IPS-18c (cell line): ENCODE measurements at regions not wholly inside any gene's neighbourhood (a gene's known extent, or its start where the extent isn't known, plus 50 kb on each side); places are given as distances from the start of the nearest gene placed in this dataset.

Experiments
- H3K4me3 ChIP-seq: 2 replicates; pipeline ENCODE4 v1.7.0; 2013; ENCODE audit warnings: low read depth, mild to moderate bottlenecking, low read length, moderate library complexity; ENCODE audit not compliant: insufficient read depth
- H3K9me3 ChIP-seq: one replicate; pipeline ENCODE4 v1.6.1; 2013; ENCODE audit warnings: mild to moderate bottlenecking, low read length, moderate library complexity; ENCODE audit not compliant: control insufficient read depth, insufficient read depth

DNA sequence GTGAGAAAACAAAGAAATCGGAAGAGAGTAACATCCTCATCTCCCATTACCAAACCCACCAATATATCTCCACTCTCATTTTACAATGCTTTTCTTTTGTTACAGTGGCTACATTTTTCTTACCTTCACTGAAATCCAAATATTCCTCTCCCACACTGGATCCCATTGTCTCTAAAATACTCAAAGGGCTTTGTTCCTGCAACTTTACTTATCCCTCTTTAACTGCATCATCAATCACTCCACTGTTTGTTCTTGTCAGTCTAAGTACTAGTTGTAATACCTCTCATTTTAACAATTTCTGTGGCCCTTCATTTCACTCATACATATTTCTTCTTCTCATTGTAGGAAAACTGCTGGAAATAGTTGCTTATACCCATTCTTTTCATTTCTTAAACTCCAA lies 464.2 kb upstream of the PIK3C3 start:
- Histone ChIP-seq H3K9me3 (no peaks in the 10 kb centered on the region), H3K4me3 (no peak overlapping the region)

DNA sequence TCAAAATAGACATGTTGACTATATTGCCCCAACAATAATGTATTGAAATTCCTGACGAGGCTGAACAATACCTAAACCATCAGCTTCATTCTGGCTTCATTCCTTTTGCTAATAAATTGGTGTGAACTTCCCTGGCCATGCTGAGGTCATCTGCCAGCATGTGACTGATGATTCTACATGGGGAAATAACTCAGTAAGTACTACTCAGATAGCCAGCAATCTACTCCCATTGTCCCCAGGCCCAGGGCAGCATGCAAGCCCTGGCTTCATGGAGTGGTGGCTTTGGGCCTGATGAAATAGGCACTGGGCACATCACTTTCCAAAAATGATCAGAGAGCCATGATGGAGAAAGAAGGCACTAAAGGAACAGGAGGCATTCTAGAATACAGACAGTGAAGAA lies 468.5 kb upstream of the PIK3C3 start:
- H3K4me3 ChIP-seq, result no peak overlapping the region
- H3K9me3 ChIP-seq, result no peaks in the 10 kb centered on the region

DNA sequence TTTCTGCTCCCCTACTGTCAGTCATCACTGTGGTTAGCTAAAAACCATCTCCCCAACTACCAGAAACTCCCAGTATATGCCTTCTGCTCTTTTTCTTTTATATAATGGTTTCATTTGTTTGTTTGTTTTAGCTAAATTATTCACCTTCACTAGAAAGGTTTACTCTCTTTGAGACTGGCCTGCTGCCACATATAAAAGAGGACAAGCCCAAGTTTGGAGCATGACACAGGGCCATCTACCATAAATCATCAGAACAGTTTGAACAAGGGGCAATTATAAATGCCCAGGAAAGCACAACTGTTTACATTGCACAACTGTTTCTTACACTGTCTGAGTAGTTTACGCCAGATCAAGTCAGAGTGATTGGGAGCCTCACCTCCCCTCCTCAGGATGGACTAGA lies 471.0 kb upstream of the PIK3C3 start:
- no peaks in the 10 kb centered on the region for H3K9me3 ChIP-seq
- no peak overlapping the region for H3K4me3 ChIP-seq

DNA sequence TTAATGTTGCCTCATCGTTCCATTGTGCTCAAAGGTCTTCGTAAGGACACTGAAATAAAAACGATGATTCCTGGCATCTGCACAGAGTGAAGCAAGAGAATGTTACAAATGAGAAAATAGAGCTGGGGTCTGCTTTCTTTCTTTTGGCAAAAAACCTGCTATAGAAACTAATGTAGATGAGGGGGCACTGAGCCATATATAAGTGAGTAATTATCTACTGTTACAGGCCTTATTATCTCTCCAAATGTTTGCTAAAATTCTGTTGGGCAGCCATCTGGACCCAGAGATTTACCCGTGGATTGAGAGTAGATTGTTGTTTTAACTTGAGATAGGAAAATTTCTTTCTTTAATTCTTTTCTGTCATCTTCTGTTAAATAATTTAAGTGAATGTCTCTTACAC lies 472.5 kb upstream of the PIK3C3 start:
- Histone ChIP-seq H3K9me3 (no peaks in the 10 kb centered on the region), H3K4me3 (no peak overlapping the region)

DNA sequence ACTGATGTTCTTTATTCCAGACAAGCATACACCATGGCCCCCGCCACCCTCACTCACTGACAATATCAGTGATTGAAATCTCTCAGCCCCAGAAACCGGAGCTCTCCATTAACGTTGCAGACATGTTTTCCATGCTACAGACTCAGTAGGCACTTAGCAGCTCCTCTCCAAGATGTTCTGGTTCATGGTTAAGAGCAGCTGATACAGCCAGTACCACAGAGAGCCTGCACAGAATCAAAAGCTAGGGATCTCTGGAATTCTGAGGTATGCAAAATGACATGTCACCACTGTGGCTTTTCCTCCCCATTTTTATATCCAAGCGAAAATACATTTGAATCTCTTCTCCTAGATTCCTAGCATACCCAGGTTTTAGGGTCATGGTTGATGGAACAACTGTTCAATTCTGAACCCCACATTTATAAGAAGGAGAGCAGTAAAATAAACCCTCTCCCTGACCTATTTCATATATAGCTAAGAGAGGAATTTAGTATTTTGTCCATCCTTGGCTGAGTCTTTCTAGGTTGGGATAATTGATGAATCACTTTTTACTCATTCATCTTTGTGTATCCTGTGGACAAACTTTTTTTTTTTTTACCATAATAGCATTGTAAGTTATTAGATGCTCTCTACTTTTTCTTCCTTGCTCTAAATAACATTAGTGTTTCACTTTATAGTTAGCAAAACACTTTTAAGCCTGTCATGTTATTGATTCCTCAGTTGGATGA lies 488.4 kb upstream of the PIK3C3 start:
- Histone ChIP-seq H3K9me3 (no peaks in the 10 kb centered on the region), H3K4me3 (no peak overlapping the region)

DNA sequence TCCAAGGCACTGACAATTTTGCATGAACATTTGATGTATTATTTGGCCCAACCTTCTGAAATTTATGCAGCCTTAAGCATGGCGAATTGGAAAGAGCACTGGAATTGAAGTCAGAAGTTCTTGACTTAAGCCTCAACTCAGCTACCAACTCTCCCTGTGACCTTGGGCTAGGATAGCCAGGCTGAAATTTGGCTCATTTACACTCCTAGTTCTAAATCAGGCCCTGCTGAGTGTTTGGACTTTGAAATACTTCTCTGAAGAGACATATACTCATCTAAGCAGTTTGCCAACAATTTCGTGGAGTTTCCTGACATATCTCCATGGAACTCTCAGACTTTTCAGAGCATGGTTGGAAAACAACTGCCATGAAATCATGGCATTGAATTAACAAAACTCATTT lies 489.6 kb upstream of the PIK3C3 start:
- no peaks in the 10 kb centered on the region for H3K9me3 ChIP-seq
- no peak overlapping the region for H3K4me3 ChIP-seq

DNA sequence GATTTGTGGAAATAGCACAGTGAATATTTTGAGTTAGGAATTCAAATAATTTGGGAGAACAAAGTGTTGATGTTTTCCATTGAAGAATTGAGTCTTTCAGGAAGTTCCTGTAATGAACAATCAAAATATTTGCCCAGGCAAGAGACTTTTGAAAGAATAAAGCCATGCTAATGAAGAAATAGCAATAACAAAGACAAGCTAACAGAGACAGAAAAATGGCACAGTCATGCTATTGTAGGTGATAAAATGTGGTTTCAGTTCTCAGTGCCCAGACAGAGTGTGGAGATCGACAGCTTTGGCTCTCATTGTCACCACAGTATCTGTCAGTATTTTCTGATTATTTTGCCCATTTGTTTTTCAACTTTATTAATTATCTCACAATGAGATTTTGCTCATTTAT lies 490.8 kb upstream of the PIK3C3 start:
- Histone ChIP-seq H3K4me3 (no peak overlapping the region), H3K9me3 (no peaks in the 10 kb centered on the region)

DNA sequence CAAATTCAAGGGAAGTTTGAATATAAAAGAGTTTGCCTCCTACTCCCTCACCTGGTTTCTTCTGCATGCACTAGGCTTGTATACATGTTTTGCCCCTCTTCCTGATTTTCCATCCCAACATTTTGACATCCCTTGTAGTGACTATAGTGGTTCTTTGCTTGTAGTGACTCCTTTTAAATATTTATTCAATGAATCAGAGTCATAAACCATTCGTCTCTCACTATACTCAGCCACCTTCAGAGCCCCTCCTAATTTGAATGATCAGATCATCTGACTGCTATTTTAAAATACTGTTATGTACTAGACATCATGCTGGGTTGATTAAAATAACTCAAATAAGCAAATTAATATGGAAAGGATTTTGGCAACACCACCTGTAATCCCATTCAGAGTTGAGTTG lies 492.1 kb upstream of the PIK3C3 start:
- Histone ChIP-seq H3K4me3 (no peak overlapping the region), H3K9me3 (no peaks in the 10 kb centered on the region)

DNA sequence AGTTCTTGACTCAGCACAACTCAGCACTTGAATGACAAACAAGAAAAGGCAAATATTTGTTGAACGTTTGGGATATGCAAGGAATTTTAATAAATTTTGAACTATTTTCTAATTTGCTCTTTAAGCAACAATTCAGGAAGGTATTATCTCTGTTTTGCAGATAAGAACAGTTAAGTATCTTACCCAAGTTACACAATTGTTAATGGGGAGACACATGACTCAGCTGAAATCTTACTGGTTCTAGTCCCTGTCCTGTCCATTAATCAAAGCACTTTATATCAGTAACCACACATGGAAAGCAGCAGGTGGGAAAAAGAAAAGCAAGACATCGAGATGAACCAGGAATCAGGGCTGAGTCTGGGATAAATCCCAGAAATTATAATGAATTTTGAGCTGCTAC lies 493.9 kb upstream of the PIK3C3 start:
- no peak overlapping the region for H3K4me3 ChIP-seq
- H3K9me3 ChIP-seq, result no peaks in the 10 kb centered on the region

DNA sequence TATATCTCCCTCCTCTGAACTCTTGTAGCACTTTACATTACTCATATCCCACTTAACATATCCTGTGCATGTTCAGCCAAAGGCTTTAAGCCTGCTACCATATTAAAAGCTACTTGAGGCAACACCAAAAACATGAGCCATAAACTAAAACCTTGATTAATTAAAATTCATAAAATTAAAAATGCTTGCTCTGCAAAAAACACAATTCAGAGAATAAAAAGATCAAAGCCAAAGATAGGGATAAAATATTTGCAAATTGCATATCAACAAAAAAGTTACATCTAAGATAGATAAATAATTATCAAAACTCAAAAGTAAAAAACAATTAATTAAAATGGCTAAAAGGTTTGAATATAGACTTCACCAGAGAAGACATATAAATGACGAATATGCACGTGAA lies 495.4 kb upstream of the PIK3C3 start:
- H3K9me3 ChIP-seq, result no peaks in the 10 kb centered on the region
- no peak overlapping the region for H3K4me3 ChIP-seq

DNA sequence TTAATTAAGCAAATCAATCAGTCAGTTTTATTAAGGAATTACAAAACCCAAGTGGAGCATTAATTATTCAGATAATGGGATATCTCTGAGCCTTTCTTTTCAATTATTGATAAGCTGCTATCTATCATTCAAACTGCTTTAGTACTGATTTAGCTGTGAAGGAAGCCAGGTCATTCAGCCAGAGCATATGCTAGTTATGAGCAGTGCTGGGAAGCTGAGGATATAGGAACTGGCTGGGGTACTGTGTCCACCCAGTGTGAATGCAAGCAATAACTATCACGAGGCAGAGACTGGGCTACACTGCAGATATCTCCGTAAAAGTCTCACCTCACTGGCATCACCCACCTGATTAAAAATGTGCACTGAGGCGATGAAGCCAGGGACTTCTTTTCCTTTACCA lies 496.7 kb upstream of the PIK3C3 start:
- Histone ChIP-seq H3K9me3 (no peaks in the 10 kb centered on the region), H3K4me3 (no peak overlapping the region)

DNA sequence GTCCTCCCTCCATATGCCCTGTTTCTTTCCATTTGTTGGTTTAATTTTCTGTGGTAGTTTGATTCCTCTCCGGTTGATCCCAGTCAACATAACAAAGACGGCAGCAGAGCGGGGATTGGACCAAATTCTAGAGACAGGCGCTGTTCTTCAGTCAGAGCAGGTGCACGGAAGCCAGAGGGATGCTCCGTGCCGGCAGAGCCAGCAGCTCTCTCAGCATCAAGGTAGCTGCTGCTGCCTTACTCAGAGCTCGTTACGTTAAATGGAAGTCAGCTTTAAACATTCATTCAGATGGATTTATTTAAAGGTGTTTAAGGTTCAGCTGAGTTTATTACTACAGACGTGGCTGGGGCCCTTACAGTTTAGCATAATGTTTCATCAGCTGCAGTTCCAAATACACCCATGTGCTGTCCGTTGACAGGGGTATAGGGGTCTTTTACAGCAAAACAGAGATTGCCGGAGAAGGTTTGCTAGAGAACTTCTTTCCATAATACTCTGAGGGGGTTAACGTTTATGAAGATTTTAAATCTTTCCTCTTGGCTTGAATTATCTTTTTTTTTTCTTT lies 497.2 kb upstream of the PIK3C3 start:
- H3K9me3 ChIP-seq, result no peaks in the 10 kb centered on the region
- H3K4me3 ChIP-seq, result no peak overlapping the region

DNA sequence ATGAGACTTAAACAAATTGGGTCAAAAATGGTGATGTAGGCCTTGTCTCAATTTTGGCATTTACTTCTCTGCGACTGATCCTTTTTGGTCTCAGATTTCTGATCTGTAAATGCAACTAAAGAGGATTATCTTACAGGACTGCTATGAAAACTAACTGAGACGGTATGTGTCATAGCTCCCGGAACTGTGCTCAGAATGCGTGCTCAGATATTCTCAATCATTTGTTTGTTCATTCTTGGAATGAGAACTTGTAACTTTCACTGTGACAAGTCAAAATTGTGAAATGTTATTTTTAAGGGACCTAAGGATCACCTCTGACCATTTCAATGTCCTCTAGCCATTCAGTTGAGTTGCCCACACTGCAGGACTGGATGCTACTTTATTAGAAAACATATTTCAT lies 498.2 kb upstream of the PIK3C3 start:
- no peaks in the 10 kb centered on the region for H3K9me3 ChIP-seq
- H3K4me3 ChIP-seq, result no peak overlapping the region

DNA sequence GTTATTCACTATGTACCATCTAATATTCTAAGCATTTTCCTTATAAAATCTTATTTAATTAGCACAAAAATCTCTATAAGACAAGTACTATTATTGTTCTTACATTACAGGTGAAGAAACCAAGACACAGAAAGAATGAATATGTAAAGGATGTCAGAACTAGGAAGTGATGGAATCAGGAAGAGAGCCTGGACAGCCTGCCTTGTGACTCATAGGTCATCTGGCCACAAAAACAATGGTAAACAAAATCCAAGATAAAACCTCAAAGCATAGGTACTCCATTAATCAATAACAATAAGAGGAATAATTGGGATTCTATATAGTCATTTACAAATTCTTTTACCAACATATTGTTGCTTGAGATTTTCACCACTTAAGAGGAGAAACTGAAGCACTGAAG lies 505.4 kb upstream of the PIK3C3 start:
- Histone ChIP-seq H3K9me3 (no peaks in the 10 kb centered on the region), H3K4me3 (no peak overlapping the region)

DNA sequence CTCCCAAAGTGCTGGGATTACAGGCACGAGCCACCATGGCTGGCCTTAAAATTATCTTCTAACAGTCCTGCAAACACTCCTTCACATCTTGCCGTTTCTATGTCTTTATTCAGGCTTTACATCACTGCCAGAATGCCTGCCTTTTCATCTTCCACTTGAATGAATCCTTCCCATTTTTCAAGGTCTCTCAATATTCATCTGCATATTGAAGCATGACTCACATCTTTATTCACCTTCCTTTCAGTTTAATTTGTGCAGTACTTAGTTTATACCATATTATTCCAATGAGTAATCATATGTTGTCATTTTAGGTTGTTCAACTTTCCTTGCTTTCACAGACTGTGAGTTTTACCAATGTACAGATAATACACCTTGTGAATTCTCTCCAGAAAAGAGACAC lies 510.1 kb upstream of the PIK3C3 start:
- Histone ChIP-seq H3K4me3 (no peak overlapping the region), H3K9me3 (no peaks in the 10 kb centered on the region)

DNA sequence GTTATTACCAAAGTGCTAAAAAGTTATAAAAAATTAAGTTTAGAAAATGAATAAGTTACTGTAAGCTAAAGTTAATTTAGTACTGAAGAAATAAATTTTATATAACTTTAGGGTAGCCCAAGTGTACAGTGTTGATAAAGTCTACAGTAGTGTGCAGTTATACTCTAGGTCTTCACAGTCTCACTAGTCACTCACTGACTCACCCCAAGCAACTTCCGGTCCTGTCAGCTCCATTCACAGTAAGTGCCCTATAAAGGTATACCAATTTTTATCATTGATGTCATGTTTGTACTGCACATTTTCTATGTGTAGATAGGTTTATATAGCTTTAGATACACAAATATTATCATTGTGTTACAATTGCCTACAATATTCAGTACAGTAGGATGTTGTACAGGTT lies 518.3 kb upstream of the PIK3C3 start:
- Histone ChIP-seq H3K9me3 (no peaks in the 10 kb centered on the region), H3K4me3 (no peak overlapping the region)

DNA sequence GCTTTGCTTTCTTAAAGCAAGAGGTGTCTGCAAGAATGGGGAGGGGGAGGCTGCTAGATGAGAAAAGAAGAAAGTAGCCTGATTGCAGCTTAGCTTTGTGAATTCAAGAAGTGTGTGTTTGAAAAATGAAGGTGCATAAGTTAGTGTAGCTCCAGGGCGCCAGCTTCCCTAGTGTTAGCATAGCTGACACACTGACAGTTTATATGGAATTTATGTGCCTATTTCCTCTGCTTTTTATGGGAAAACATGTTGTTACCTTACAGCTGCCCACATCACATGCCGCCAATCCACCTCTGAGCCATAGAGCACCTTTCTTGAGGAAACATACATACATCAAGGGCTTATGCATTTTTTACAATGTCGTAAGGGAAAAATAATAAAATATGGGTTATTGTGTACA lies 536.4 kb upstream of the PIK3C3 start:
- Histone ChIP-seq H3K9me3 (peaks cover 2% of the 10 kb centered on the region), H3K4me3 (no peak overlapping the region)

DNA sequence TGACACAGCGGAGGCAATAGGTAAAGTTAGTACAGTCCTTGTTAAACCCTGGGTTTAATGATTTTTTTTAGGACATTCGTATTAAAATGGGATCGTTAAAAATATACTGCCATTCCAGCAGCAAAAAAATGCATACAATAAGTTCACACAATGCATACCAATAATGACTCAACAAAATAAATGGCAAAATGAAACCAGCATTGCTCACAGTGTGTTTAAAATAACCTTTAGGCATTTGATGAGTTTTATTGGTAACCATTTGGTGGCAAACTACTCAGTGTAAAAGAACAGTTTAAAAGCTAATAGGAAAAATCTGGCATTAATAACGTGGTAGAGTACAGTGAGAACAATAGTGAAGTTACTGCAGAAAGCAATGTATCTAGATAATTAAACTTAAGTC lies 539.0 kb upstream of the PIK3C3 start:
- Histone ChIP-seq H3K4me3 (no peak overlapping the region), H3K9me3 (peaks cover 2% of the 10 kb centered on the region)

DNA sequence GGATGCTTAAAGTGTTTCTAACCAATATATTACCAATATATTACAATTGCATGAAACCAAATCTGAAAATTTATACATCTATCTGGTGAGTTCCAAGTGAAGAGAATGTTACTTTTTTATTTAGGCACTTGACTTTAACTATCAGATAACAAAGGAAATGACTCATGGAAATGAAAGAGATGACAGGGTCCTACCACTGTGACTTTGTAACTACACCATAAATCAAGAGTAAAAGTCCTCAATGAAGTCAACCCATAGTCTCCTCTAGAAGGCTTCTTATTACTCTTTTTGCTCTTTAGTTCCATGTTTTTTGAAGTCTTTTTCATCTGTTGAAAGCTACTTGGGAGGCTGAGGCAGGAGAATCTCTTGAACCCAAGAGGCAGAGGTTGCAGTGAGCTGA lies 545.0 kb upstream of the PIK3C3 start:
- Histone ChIP-seq H3K4me3 (no peak overlapping the region), H3K9me3 (peaks cover 2% of the 10 kb centered on the region)
